ENCODE measurements at regions not wholly inside any gene's neighbourhood (a gene's known extent, or its start where the extent isn't known, plus 50 kb on each side); places are given as distances from the start of the nearest gene placed in this dataset.

DNA sequence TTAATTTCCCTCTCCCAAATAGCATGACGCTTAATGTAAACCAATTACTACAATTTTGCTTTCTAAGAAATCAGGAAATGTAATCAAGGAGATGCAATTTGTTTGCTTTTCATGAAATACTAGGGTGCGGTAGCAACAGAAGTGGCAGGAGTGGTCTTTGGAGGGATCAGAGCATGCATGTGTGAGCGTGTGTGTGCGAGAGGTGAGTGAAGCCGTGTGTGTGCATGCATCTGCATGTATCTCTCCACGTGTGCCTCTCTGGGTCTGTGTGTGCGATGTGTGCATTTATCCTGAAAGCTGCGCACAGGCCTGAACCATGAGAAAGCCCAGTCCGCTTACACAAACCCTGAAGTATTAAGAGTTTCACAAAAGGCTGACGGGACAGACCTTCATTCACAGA lies 249.8 kb upstream of the C1orf174 start:
- H3K27me3 ChIP-seq (ENCODE audit: control insufficient read depth, insufficient read depth, low read length), result peaks cover 6% of the 10 kb centered on the region
- WGBS (ENCODE audit: insufficient coverage), result 71% methylated on average over 9 of the region's 10 CpGs
- no peak overlapping the region for H3K27ac ChIP-seq (ENCODE audit: low read length)
- no peaks in the 10 kb centered on the region for H3K4me1 ChIP-seq (ENCODE audit: control insufficient read depth, insufficient read depth, low read length)
- H3K4me3 ChIP-seq (ENCODE audit: low read length), result no peak overlapping the region
- no peaks in the 10 kb centered on the region for H3K9me3 ChIP-seq (replicated peaks; ENCODE audit: control insufficient read depth, low read depth, low read length)
- no peaks in the 10 kb centered on the region for H3K36me3 ChIP-seq (ENCODE audit: control insufficient read depth, insufficient read depth, low read length)
- DNase-seq, result no peak

DNA sequence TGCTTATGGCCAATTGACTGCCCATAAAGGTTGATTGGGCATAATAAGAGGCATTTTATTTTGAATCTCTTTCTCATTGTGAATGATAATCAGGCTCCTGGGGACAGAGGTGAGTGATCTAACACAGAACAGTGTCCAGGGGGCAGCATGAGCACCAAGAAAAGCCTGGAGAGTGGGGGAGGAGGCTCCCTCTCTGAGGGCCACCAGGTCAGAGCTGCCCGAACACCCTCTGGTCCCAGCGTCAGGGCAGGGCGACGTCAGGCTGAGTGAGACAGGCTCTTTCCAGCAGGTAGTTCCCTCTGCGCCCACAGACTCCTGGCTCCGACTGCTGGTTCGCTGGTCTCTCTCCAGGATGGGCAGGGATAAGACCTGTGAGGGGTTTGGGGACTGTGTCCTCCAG lies 250.2 kb upstream of the C1orf174 start:
- Histone ChIP-seq H3K4me1 (ENCODE audit: control insufficient read depth, insufficient read depth, low read length) (no peaks in the 10 kb centered on the region), H3K27me3 (ENCODE audit: control insufficient read depth, insufficient read depth, low read length) (peaks cover 6% of the 10 kb centered on the region), H3K4me3 (ENCODE audit: low read length) (no peak overlapping the region), H3K27ac (ENCODE audit: low read length) (no peak overlapping the region), H3K36me3 (ENCODE audit: control insufficient read depth, insufficient read depth, low read length) (no peaks in the 10 kb centered on the region), H3K9me3 (replicated peaks; ENCODE audit: control insufficient read depth, low read depth, low read length) (no peaks in the 10 kb centered on the region)
- no peak for DNase-seq
- 43% methylated on average over 6 of the region's 7 CpGs for WGBS (ENCODE audit: insufficient coverage)

DNA sequence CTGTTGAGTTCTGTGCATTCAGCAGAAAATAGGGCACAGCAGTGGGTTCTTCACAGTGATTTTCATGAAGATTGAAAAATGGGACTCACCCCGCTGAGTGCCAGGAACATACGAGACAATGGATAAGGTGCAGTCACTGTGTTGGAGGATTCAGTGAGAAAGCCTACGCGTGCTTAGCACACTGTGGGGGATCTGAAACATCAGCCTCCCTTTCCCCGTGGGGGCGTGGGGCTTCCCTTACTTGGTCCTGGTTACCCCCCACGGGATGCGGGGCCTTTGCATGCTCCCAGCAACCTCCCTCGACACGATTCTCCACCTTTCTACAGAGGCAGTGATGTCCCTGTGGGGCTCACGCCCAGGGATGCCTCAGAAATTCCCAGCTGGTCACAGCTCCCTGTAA lies 252.2 kb upstream of the C1orf174 start:
- Histone ChIP-seq H3K27ac (ENCODE audit: low read length) (no peak overlapping the region), H3K9me3 (replicated peaks; ENCODE audit: control insufficient read depth, low read depth, low read length) (no peaks in the 10 kb centered on the region), H3K4me1 (ENCODE audit: control insufficient read depth, insufficient read depth, low read length) (no peaks in the 10 kb centered on the region), H3K27me3 (ENCODE audit: control insufficient read depth, insufficient read depth, low read length) (peaks cover 6% of the 10 kb centered on the region), H3K36me3 (ENCODE audit: control insufficient read depth, insufficient read depth, low read length) (no peaks in the 10 kb centered on the region), H3K4me3 (ENCODE audit: low read length) (no peak overlapping the region)
- 87% methylated on average over 11 of the region's 11 CpGs for WGBS (ENCODE audit: insufficient coverage)
- DNase-seq, result no peak

DNA sequence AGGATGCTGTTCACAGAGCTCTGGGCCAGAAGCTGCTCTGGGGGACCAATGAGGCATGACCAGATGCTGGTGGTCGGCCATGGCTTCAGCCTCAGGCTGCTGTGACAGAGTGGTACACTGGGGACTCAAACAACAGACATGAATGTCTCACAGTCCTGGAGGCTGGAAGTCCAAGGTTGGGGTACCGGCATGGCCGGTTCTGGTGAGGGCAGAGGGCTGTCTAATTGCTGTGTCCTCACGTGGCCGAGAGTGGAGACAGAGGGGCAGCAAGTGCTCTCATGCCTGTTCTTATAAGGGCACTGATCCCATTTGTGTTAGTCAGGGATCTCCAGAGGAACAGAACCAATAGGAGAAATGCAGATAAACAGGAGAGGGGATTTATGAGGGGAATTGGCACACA lies 253.5 kb upstream of the C1orf174 start:
- 86% methylated on average over 5 of the region's 5 CpGs for WGBS (ENCODE audit: insufficient coverage)
- Histone ChIP-seq H3K4me1 (ENCODE audit: control insufficient read depth, insufficient read depth, low read length) (no peaks in the 10 kb centered on the region), H3K9me3 (replicated peaks; ENCODE audit: control insufficient read depth, low read depth, low read length) (no peaks in the 10 kb centered on the region), H3K27me3 (ENCODE audit: control insufficient read depth, insufficient read depth, low read length) (peaks cover 6% of the 10 kb centered on the region), H3K36me3 (ENCODE audit: control insufficient read depth, insufficient read depth, low read length) (no peaks in the 10 kb centered on the region), H3K27ac (ENCODE audit: low read length) (no peak overlapping the region), H3K4me3 (ENCODE audit: low read length) (no peak overlapping the region)
- DNase-seq, result no peak

DNA sequence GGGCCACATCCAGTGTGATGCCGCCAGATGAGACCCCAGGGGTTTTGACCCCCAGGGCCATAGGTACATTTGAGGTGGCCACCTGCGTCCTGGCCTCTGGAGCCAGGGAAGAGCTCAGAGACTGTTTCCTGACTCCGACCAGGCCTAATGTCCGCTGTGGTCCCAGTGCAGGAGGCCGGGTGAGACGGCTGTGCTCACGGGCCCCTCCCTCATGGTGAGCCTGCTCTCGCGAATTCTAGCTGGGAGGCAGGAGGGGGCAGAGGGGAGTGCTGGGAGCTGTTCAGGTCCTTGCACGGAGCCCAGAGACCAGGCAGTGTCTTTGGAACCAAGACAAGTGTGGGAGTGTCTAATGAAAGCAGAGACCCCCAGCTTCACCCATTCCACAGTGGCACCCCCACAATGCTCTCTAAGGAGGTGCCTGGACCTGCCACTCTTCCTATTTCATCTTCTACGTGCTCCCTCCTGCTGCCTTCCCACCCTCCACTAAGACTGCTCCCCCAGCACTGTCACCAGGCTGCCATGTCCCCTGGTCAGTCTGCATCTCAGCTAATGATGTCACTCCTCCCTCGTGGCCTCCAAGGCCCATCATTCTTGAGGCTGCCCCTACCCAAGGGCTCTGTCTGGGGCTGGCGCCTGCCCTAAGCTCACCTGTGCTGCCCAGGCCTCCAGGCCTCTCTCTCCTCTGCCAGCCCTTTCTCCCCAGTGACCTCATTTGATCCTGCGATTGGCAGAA lies 256.3 kb upstream of the C1orf174 start:
- Histone ChIP-seq H3K9me3 (replicated peaks; ENCODE audit: control insufficient read depth, low read depth, low read length) (no peaks in the 10 kb centered on the region), H3K27me3 (ENCODE audit: control insufficient read depth, insufficient read depth, low read length) (peaks cover 6% of the 10 kb centered on the region), H3K36me3 (ENCODE audit: control insufficient read depth, insufficient read depth, low read length) (no peaks in the 10 kb centered on the region), H3K4me1 (ENCODE audit: control insufficient read depth, insufficient read depth, low read length) (no peaks in the 10 kb centered on the region), H3K27ac (ENCODE audit: low read length) (no peak overlapping the region), H3K4me3 (ENCODE audit: low read length) (no peak overlapping the region)
- DNase-seq, result no peak
- WGBS (ENCODE audit: insufficient coverage), result 41% methylated on average over 10 of the region's 14 CpGs

DNA sequence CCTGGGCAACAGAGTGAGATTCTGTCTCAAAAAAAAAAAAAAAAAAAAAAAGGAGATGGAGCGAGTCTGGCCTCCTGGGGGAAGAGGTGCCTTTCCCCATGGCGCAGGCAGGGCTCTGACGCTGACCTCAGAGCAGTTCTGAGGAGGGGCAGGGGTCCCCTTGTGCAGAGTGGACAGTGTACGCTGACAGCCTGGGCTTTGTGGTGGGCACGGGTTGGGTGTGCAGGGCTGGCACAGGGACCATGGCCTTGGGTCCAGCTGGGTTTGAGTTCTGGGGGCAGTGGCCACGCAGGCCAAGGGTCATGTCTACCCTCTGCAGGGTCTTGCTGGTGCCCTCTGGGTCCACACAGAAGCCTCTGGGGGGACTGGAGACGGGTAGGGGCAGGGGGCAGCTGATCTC lies 260.1 kb upstream of the C1orf174 start:
- Histone ChIP-seq H3K9me3 (replicated peaks; ENCODE audit: control insufficient read depth, low read depth, low read length) (no peaks in the 10 kb centered on the region), H3K36me3 (ENCODE audit: control insufficient read depth, insufficient read depth, low read length) (no peaks in the 10 kb centered on the region), H3K27ac (ENCODE audit: low read length) (no peak overlapping the region), H3K27me3 (ENCODE audit: control insufficient read depth, insufficient read depth, low read length) (peaks cover 18% of the 10 kb centered on the region), H3K4me1 (ENCODE audit: control insufficient read depth, insufficient read depth, low read length) (no peaks in the 10 kb centered on the region), H3K4me3 (ENCODE audit: low read length) (no peak overlapping the region)
- DNase-seq, result no peak
- WGBS (ENCODE audit: insufficient coverage), result 85% methylated on average over 7 of the region's 7 CpGs

DNA sequence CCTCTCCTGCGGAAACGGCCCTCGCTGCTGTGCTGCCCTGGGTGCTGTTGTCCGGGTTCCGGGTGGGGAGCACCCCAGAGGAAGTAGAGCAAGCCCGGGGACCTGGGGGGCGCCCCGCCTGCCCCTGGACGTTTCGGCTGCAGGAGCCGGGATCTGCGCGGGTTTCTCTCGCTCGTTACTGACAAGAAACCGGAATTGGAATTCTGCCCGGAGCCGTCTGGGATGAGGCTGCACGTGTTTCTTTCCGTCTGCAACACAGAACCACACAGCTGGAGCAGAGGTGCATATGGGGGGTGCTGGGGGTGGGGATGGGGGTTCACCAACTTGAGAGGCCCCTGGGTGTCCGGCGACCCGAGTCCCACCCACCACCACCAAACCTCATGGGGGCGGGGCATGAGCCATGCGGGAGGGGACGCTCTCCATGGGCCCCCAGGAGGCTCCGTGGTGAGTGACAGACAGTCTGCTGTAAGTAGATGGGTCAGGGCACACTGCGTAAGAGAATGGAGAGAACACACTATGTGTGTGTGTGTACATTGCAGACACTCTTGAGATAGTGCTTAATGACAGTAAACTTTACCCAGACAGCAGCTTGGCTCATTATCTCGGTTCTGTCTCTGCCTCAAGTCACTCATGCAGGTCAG lies 261.4 kb upstream of the C1orf174 start:
- WGBS (ENCODE audit: insufficient coverage), result 46% methylated on average over 18 of the region's 29 CpGs
- peaks cover 18% of the 10 kb centered on the region for H3K27me3 ChIP-seq (ENCODE audit: control insufficient read depth, insufficient read depth, low read length)

DNA sequence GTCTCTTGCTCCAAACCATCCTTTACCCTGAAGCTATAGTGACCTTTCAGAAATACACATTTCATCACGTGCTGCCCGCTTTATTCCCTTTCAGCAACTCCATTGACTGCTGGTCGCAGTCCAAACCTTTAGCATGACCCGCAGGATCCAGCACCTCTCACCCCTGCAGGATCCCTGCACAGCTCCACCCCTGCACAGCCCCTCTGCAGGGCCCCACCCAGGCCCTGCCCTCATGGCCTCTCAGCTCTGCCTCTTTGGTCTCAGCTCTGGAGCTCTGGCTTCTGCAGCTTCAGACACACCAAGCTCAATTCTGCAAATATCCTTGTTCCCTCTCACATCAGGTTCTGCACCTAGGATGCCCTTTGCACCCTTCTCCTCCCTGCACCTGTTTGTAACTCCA lies 264.9 kb upstream of the C1orf174 start:
- H3K9me3 ChIP-seq (replicated peaks; ENCODE audit: control insufficient read depth, low read depth, low read length), result no peaks in the 10 kb centered on the region
- H3K4me3 ChIP-seq (ENCODE audit: low read length), result no peak overlapping the region
- no peak overlapping the region for H3K27ac ChIP-seq (ENCODE audit: low read length)
- no peaks in the 10 kb centered on the region for H3K36me3 ChIP-seq (ENCODE audit: control insufficient read depth, insufficient read depth, low read length)
- DNase-seq, result no peak
- no peaks in the 10 kb centered on the region for H3K4me1 ChIP-seq (ENCODE audit: control insufficient read depth, insufficient read depth, low read length)
- peaks cover 21% of the 10 kb centered on the region for H3K27me3 ChIP-seq (ENCODE audit: control insufficient read depth, insufficient read depth, low read length)
- WGBS (ENCODE audit: insufficient coverage), result 56% methylated on average over 4 of the region's 4 CpGs

More for the DNA sequence above, 261.4 kb upstream of the C1orf174 start:
- no peaks in the 10 kb centered on the region for H3K36me3 ChIP-seq (ENCODE audit: control insufficient read depth, insufficient read depth, low read length)
- H3K4me3 ChIP-seq (ENCODE audit: low read length), result no peak overlapping the region
- peak; percentile 47 for DNase-seq
- H3K9me3 ChIP-seq (replicated peaks; ENCODE audit: control insufficient read depth, low read depth, low read length), result no peaks in the 10 kb centered on the region
- no peaks in the 10 kb centered on the region for H3K4me1 ChIP-seq (ENCODE audit: control insufficient read depth, insufficient read depth, low read length)
- no peak overlapping the region for H3K27ac ChIP-seq (ENCODE audit: low read length)

DNA sequence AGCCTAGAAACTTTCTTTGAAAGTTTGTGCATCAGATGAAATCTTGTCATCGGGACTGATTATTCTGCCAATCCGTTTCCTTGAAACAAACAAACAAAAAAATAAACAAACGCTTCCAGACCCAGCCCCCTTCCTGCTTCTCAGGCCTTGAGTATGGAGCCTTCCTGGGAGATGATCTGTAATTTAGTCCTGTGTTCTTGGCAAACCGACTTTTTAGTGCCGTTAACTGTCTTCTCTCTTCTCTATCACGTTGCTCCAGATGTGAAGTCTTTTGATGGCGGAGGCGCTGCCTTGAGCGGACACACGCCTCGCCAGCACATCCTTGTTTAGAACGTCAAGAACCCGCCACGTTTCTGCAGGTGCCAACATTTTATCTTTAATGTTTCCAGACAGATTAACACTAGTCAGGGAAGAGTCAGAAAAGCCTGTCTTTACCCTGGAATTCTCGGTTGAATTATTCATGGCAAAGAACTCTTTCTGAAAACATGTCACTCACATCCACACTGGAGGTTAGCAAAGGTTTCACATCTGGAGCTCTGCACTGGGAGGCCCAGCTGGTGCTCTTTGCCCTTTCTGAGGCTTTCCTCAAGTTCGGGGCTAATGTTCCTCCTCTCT lies 265.7 kb upstream of the C1orf174 start:
- no peaks in the 10 kb centered on the region for H3K4me1 ChIP-seq (ENCODE audit: control insufficient read depth, insufficient read depth, low read length)
- H3K4me3 ChIP-seq (ENCODE audit: low read length), result no peak overlapping the region
- H3K9me3 ChIP-seq (replicated peaks; ENCODE audit: control insufficient read depth, low read depth, low read length), result no peaks in the 10 kb centered on the region
- no peak overlapping the region for H3K27ac ChIP-seq (ENCODE audit: low read length)
- 38% methylated on average over 12 of the region's 16 CpGs for WGBS (ENCODE audit: insufficient coverage)
- no peaks in the 10 kb centered on the region for H3K36me3 ChIP-seq (ENCODE audit: control insufficient read depth, insufficient read depth, low read length)
- H3K27me3 ChIP-seq (ENCODE audit: control insufficient read depth, insufficient read depth, low read length), result peaks cover 22% of the 10 kb centered on the region
- DNase-seq, result peak; percentile 34

DNA sequence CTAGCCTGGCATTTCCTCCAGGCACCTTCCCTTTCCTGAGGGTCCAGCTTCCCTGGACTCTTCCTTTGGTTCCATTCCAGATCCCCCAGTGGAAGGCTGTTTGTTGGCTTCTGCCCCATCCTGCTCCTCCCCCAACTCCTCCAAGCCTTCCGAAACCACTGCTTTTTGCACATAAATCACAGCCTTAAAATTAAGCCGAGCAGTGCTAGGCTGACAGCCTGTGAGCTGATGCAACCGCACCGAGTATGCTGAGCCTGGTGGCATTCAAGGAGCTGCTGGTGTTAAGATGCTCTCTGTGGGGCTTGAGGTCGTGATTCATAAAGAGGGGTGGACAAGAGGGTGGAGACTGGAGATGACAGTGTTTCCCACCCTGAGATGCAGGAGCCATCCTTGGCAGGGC lies 266.6 kb upstream of the C1orf174 start:
- H3K36me3 ChIP-seq (ENCODE audit: control insufficient read depth, insufficient read depth, low read length), result no peaks in the 10 kb centered on the region
- DNase-seq, result no peak
- no peak overlapping the region for H3K4me3 ChIP-seq (ENCODE audit: low read length)
- H3K4me1 ChIP-seq (ENCODE audit: control insufficient read depth, insufficient read depth, low read length), result peaks cover under 1% of the 10 kb centered on the region
- no peaks in the 10 kb centered on the region for H3K9me3 ChIP-seq (replicated peaks; ENCODE audit: control insufficient read depth, low read depth, low read length)
- H3K27ac ChIP-seq (ENCODE audit: low read length), result no peak overlapping the region
- WGBS (ENCODE audit: insufficient coverage), result 18% methylated on average over 5 of the region's 5 CpGs
- peaks cover 20% of the 10 kb centered on the region for H3K27me3 ChIP-seq (ENCODE audit: control insufficient read depth, insufficient read depth, low read length)
